Activated naive CD4-positive, alpha-beta T cell treated with anti-CD3 and anti-CD28 coated beads, Interleukin-2, amount 50 U/mL, for 72 hours (primary cell): ENCODE measurements at regions not wholly inside any gene's neighbourhood (a gene's known extent, or its start where the extent isn't known, plus 50 kb on each side); places are given as distances from the start of the nearest gene placed in this dataset.
"Not testable (repeated sequence)": the region's sequence is repeated elsewhere in the genome, so short reads cannot be mapped to it uniquely, and the experiment has no call there.

Source experiments
- ATAC-seq, 2 donors: fragments of 150-1000 bp; cut with Tn5 transposase; 2 replicates each; pipeline ENCODE4 v1.10.0; 2021; ENCODE audit warnings: mild to moderate bottlenecking in 2 of 2, moderate library complexity in 2 of 2
- DNase-seq, 2 donors: peaks; one replicate each; pipeline ENCODE4 v3.0.0; 2021 to 2022; ENCODE audit warnings: low spot score in 2 of 2
- H3K27ac Mint-ChIP-seq, 2 donors: one replicate each; pipeline ENCODE4 v1.8.0; 2022; ENCODE audit warnings: mild to moderate bottlenecking in 2 of 2, mixed read lengths in 2 of 2
- H3K36me3 Mint-ChIP-seq, 2 donors: one replicate each; pipeline ENCODE4 v1.8.0; 2022; ENCODE audit warnings: mixed read lengths in 2 of 2
- H3K9me3 Mint-ChIP-seq, 2 donors: one replicate each; pipeline ENCODE4 v1.8.0; 2022; ENCODE audit warnings: mixed read lengths in 2 of 2

DNA sequence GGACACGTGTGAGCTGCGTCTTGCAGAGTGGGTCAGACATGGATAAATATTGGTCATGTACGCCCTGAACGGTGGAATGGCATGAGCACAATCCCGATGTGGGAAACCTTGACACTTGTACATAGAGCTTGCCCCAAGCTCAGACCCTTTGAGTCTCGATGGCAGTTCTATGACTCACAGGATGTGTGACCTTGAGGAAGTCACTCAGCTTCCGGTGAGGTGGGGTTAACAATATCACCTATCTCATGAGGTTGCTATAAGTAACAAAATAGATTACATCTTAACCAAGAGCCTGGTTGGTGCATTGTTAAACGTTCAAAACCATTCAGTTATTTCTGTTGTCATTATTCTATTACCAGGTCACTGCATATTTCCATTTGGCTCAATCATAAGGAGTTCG is 109.1 kb upstream of the TBL1X start:
- no peak for DNase-seq
- Mint-ChIP-seq H3K27ac (no peak overlapping the region), H3K9me3 (peaks cover 0 to 12% of the 10 kb centered on the region in 2 donors), H3K36me3 (no peaks in the 10 kb centered on the region)
- peak in 1 of 2 donors; percentile 13 for ATAC-seq

- Mint-ChIP-seq H3K36me3 (no peaks in the 10 kb centered on the region), H3K9me3 (peaks cover 0 to 12% of the 10 kb centered on the region in 2 donors), H3K27ac (no peak overlapping the region)
- DNase-seq: no peak
- ATAC-seq: no peak
Measured at GRCh38 chrX:9356846-9357245, 108.0 kb upstream of the TBL1X start.

- no peak overlapping the region for H3K27ac Mint-ChIP-seq
- ATAC-seq (no peak), DNase-seq (no peak)
- no peaks in the 10 kb centered on the region for H3K36me3 Mint-ChIP-seq
- peaks cover 0 to 12% of the 10 kb centered on the region in 2 donors for H3K9me3 Mint-ChIP-seq
Measured at GRCh38 chrX:9357518-9358114, 107.2 kb upstream of the TBL1X start.

DNA sequence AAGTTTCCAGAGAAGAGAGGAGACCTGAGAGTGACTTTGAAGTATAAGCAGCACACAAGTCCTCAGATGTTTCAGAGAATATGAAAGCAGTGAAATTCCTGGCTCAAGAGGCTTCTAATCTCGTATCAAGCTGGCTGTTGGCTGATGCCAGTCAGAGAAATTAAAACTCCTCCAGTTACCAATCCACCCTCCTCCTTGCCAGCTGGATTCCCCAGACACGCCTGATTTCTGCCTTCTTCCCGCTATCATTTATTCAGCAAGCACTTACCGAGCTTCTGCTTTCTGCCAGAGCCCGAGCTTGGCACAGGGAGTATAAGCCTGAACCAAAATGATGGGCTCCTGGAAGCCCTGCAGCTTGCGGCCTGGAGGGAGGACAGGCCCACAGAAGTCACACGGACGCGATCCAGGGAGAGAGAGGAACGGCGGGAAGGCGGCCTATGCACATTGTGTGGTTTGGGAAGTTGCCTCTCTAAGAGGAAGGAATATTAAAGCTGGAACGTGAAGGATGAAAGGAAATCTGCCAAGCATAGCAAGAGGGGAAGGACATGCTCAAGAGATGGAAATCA is 102.4 kb upstream of the TBL1X start:
- no peak for DNase-seq
- Mint-ChIP-seq H3K9me3 (no peaks in the 10 kb centered on the region), H3K36me3 (no peaks in the 10 kb centered on the region), H3K27ac (no peak overlapping the region)
- ATAC-seq: no peak

GRCh38 chrX:9367421-9367820 is 97.4 kb upstream of the TBL1X start:
- H3K27ac Mint-ChIP-seq: no peak overlapping the region
- H3K9me3 Mint-ChIP-seq: no peaks in the 10 kb centered on the region
- ATAC-seq (no peak), DNase-seq (no peak)
- H3K36me3 Mint-ChIP-seq: no peaks in the 10 kb centered on the region

- no peak for DNase-seq
- no peak for ATAC-seq
- H3K27ac Mint-ChIP-seq: no peak overlapping the region
- H3K9me3 Mint-ChIP-seq: no peaks in the 10 kb centered on the region
- H3K36me3 Mint-ChIP-seq: no peaks in the 10 kb centered on the region
Measured at GRCh38 chrX:9368262-9368661, 96.6 kb upstream of the TBL1X start.

GRCh38 chrX:9369802-9370291 is 95.0 kb upstream of the TBL1X start:
- ATAC-seq: peak; percentile 70 to 81
- Mint-ChIP-seq H3K9me3 (no peaks in the 10 kb centered on the region), H3K27ac (peak overlapping the region in 1 of 2 donors; percentile 46), H3K36me3 (no peaks in the 10 kb centered on the region)
- no peak for DNase-seq

DNA sequence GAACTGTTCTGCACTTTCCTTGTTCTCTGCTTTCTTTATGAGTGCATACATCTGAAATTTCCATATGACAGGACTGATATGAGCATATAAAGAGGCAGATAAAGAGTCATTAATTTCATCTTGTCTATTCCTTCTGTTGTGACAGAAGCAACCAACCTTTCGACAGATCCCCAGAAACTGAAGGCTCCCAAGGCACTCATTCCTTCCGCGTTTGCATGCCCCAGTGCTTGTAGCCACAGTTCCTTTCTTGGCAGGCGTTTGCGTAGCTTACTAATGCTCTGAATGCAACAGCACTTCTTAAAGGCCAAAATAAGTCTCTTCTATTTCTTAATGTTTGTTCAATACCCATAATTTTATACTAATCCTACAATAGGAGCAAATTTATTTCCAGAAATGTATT is 94.0 kb upstream of the TBL1X start:
- Mint-ChIP-seq H3K27ac (no peak overlapping the region), H3K36me3 (no peaks in the 10 kb centered on the region), H3K9me3 (no peaks in the 10 kb centered on the region)
- DNase-seq (no peak), ATAC-seq (peak; percentile 20 to 81)

DNA sequence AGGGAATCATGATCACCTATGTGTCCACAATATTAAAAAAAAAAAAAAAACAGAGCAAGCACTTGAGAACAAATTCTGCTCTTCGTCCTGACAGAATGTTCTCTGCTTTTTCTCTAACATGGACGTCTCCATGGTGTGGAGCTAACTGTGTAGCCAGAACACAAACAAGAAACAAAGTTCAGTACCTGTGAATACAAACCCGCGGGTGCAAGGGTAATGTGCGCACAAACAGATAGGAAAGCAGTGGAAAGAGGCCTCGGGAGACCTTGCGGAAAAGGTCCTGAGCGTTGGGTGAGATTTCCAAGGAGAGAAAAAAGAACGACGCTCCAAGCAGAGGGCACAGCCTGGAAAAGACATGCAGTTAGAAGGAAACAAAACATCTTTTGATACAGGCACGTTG is 92.0 kb upstream of the TBL1X start:
- DNase-seq: no peak
- no peaks in the 10 kb centered on the region for H3K9me3 Mint-ChIP-seq

DNA sequence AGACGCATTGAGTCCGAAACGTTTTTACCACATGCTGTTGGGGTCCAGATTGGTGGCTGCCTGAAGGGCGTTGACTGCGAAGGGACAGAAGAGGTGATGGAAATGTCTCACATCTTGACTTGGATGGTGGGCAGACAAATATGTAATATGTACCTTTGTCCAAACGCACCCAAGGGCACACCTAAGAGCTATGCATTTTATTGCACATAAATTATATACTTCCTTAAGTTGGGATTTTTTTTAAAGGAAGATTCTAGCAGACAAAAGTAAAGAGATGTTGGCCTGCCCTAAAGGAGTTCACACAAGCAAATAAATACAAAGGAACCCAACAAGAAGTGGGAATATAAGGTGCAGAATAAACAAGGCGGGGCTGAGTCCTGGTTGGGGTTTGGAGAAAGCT is 91.1 kb upstream of the TBL1X start:
- H3K36me3 Mint-ChIP-seq: no peaks in the 10 kb centered on the region
- H3K9me3 Mint-ChIP-seq: no peaks in the 10 kb centered on the region
- H3K27ac Mint-ChIP-seq: no peak overlapping the region
- no peak for DNase-seq
- no peak for ATAC-seq

More for the DNA sequence above, 92.0 kb upstream of the TBL1X start:
- Mint-ChIP-seq H3K27ac (no peak overlapping the region), H3K36me3 (no peaks in the 10 kb centered on the region)
- no peak for ATAC-seq

DNA sequence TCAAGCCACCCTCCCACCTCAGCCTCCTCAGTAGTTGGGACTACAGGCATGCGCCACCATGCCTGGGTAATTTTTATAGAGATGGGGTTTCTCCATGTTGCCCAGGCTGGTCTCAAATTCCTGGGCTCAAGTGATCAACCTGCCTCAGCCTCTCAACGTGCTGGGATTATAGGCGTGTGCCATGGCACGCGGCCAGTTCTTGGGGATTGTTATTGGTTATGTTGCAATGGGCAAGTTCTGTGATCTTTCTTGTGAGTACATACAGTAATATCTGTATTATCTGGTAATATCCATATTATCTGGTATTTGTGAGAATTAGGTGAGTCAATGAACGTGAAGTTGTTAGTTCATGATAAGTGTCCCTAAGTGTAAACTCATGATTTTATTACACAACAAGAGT is 90.3 kb upstream of the TBL1X start:
- ATAC-seq: no peak
- no peak overlapping the region for H3K27ac Mint-ChIP-seq
- H3K9me3 Mint-ChIP-seq: no peaks in the 10 kb centered on the region
- no peak for DNase-seq
- no peaks in the 10 kb centered on the region for H3K36me3 Mint-ChIP-seq

- DNase-seq: no peak
Measured at GRCh38 chrX:9376111-9376510, 88.7 kb upstream of the TBL1X start.

GRCh38 chrX:9377216-9377615 is 87.6 kb upstream of the TBL1X start:
- H3K27ac Mint-ChIP-seq, ATAC-seq, H3K36me3 Mint-ChIP-seq, DNase-seq, H3K9me3 Mint-ChIP-seq: not testable (repeated sequence)

More at GRCh38 chrX:9376111-9376510, 88.7 kb upstream of the TBL1X start:
- no peak overlapping the region for H3K27ac Mint-ChIP-seq
- no peaks in the 10 kb centered on the region for H3K36me3 Mint-ChIP-seq
- H3K9me3 Mint-ChIP-seq: no peaks in the 10 kb centered on the region
- ATAC-seq: no peak

DNA sequence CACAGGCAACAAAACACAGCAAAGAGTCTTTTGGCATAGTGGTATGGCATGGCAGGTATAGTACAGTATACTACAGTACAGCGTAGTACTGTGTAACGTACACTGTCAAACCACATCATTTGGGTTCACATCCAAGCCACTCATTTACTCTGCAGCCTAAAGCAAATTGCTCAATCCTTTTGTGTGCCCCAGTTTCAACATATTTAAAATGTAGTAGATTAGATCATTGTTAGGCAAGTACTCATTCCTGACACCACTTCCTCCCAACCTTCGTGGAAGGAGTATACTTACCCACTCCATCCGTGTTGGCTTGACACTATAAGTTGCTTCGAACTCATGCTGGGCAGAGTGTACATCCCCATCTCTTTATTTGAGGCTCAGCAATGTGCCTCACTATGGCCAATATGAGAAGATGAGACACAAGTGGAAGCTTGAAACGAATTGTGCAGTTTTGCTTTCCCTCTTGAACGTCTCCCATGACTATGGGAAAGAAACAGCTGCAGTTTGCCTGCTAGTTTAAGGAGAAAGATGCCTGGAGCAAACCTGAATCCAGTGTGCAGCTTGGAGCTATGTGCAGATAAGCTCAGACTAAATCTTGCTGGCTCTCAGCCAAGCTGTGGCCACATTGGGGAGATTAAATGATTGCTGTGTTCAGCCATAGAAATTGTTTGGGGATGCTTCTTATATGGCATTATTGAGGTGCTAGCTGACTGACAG is 85.7 kb upstream of the TBL1X start:
- no peak for DNase-seq
- Mint-ChIP-seq H3K36me3 (no peaks in the 10 kb centered on the region), H3K27ac (no peak overlapping the region), H3K9me3 (no peaks in the 10 kb centered on the region)
- ATAC-seq: no peak

- Mint-ChIP-seq H3K36me3 (no peaks in the 10 kb centered on the region), H3K9me3 (no peaks in the 10 kb centered on the region), H3K27ac (no peak overlapping the region)
- no peak for ATAC-seq
- no peak for DNase-seq
Measured at GRCh38 chrX:9379697-9380551, 84.9 kb upstream of the TBL1X start.

GRCh38 chrX:9383655-9384054 is 81.2 kb upstream of the TBL1X start:
- no peak for ATAC-seq

DNA sequence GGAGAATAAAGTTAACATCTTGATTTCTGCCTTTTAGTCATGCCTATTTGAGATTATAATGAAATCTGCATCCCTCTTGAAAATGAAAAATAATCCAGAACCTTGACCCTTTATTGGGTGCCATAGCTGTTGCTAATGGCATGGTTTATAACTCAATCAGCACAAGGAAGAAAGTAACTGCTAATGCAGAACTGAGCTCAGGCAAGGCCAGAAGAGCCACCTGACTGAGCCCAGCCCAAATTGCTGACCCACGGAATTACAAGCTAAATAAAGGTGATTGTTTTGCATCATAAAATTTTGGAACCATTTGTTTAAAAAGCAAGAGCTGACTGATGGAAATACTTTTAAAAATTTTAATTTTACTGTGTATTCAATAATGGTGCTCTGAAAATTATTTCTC is 76.4 kb upstream of the TBL1X start:
- no peak for DNase-seq
- Mint-ChIP-seq H3K27ac (no peak overlapping the region), H3K9me3 (no peaks in the 10 kb centered on the region), H3K36me3 (no peaks in the 10 kb centered on the region)
- no peak for ATAC-seq

More at GRCh38 chrX:9383655-9384054, 81.2 kb upstream of the TBL1X start:
- DNase-seq: no peak
- Mint-ChIP-seq H3K27ac (no peak overlapping the region), H3K9me3 (no peaks in the 10 kb centered on the region), H3K36me3 (no peaks in the 10 kb centered on the region)
